ENCODE measurements at regions not wholly inside any gene's neighbourhood (a gene's known extent, or its start where the extent isn't known, plus 50 kb on each side); places are given as distances from the start of the nearest gene placed in this dataset.

DNA sequence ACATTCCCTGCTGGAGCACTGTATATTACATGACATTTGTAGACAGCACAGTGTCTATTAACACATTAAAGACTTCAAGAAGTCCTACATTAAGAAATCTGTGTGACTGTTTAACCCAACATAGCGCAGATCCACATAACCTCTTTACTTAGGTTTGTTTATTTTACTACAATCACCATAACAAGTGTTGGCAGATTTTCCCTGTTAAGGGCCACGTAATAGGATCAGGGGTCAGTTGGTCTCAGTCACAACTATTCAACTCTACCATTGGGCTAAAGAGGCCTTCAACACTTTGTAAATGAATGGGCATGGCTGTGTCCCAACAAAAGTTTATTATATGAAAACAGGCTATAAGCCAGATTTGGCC, 51.3 kb upstream of the ADORA2B start:
- no peak for TF ChIP-seq EZH2 (IDR thresholded peaks at IDR 0.05; ENCODE audit: low read length)
- TF ChIP-seq, protein P1, sequence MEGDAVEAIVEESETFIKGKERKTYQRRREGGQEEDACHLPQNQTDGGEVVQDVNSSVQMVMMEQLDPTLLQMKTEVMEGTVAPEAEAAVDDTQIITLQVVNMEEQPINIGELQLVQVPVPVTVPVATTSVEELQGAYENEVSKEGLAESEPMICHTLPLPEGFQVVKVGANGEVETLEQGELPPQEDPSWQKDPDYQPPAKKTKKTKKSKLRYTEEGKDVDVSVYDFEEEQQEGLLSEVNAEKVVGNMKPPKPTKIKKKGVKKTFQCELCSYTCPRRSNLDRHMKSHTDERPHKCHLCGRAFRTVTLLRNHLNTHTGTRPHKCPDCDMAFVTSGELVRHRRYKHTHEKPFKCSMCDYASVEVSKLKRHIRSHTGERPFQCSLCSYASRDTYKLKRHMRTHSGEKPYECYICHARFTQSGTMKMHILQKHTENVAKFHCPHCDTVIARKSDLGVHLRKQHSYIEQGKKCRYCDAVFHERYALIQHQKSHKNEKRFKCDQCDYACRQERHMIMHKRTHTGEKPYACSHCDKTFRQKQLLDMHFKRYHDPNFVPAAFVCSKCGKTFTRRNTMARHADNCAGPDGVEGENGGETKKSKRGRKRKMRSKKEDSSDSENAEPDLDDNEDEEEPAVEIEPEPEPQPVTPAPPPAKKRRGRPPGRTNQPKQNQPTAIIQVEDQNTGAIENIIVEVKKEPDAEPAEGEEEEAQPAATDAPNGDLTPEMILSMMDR (optimal IDR thresholded peaks at IDR 0.05 in 1 of 3, IDR thresholded peaks at IDR 0.05 in 1 of 3, conservative IDR thresholded peaks at IDR 0.05 in 1 of 3; ENCODE audit: extremely low read depth in 1 of 3, insufficient read depth in 2 of 3, low read length in 3 of 3): no peak
